ELF-1 (cell line): ENCODE measurements at regions not wholly inside any gene's neighbourhood (a gene's known extent, or its start where the extent isn't known, plus 50 kb on each side); places are given as distances from the start of the nearest gene placed in this dataset.

Experiments
- DNase-seq: peaks from one replicate; pipeline ENCODE4 v3.0.0-alpha.2; 2016; ENCODE audit warnings: low read depth, low spot score

DNA sequence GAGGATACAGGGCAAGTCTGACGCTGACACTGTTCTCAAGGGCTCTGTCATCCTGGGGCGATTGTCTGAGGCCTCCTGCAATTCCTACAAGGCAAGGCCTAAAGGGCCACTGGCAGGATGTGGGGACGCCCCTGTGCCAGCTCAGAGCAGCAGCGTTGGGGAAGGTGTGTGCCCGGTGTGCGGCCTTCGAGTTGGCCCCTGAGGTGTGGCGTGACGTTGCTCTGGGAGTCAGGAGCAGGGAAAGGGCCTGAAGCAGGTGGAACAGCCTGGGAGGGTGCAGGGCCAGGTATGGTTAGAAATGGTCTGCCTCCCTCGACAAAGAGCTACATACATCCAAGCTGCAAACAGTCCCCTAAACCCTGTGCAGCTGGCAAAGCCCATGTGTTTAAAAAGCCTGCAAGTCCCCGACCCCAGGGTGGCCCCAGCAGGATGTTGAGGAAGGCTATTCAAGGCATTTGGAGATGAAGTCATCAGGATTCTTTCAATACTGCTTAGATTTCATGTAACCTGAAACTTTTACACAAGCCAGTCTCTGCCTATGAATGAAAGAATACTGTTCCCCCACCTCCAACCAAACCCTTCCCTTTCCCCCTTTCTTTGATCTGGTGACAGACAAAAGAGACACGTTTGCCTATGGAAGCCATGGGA lies 142.5 kb upstream of the TNS3 start:
- peak; percentile 53 for DNase-seq

DNA sequence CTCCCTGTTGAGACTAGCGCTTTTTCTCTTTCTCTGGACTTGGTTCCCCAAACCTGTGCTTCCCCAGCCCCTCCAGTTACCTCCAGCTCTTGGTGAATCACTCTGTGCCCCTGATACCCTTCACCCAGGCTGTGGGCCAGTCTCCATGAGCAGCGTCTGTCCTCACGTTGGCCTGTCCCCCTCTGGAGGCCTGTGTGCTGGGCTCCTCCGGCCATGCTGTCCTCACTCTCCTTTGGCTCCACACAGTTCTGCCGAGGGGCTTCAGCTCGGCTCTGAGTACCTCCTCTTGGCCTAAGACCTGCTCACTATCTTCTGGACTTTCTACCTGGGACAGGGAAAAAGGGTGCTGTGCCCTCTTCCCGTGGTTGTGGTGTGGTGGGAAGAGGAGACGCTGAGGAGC lies 140.2 kb upstream of the TNS3 start:
- DNase-seq, result no peak

DNA sequence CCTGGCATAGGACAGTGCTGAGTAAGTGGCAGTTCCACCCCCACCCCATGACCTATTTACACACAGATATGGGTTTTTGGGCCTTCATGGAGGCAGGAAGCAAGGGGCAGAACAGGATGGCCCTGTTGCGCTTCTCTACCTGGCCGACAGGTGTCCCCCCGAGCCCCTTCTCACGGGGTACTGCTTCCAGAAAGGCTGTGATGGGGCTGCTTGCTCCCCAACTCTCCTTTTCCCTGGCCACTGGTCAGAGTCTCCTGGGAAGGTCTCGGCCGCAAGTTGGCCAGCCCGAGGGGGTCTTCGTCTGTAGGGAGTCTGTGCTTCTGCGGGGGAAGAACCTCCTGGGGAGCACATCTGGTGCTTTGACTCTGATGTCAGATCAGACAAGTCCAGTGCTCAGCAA lies 139.8 kb upstream of the TNS3 start:
- DNase-seq, result no peak

DNA sequence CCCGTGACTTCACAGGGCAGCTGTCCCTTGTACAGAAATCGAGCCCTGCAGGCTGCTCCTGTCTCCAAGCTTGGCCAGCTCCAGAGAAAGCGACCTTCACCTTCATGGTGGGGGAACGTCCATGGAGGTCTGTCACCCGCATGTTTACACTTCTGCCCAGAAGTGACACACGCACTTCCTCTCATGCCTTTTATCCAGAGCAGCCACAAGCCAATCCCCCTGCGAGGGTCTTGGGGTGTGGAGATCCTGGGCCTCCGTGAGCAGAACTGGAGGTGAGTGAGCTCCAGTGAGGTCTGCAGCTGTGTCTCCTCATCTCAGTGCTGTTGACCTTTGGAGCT lies 139.0 kb upstream of the TNS3 start:
- DNase-seq, result no peak

DNA sequence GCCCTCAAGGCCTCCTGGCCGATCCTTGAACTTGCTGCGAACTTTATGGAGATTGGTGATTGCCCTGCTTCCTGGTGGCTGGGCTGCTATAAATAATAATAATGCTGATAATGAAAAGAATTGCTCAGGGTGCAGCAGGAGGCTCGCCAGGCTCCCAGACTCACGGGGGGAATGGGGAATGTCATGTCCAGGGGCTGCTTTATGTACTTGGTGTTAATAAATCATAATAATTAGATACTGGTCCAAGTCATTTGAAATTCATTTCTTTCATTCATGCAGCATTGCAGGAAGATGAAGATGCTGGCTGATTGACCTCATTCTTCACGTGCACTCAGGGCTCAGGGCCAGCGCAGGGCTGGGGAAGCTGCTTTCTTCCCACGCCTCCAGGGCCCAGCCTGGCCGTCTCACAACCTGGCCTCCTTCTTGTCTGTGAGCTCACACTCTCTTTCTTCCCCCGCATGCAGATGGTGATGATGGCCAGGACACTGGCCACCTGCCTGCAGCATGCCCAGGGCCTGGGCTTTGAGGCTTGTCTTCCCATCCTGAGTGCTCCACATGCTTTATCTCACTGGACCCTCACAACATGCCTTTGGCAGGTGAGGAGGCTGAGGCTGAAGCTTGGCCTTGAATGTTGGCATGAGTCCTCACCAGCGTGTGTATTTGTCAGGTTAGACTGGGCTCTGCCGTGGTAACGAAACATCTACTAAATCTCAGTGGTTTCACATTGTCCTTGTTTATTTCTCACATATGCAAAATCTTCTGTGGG lies 138.4 kb upstream of the TNS3 start:
- DNase-seq, result no peak

DNA sequence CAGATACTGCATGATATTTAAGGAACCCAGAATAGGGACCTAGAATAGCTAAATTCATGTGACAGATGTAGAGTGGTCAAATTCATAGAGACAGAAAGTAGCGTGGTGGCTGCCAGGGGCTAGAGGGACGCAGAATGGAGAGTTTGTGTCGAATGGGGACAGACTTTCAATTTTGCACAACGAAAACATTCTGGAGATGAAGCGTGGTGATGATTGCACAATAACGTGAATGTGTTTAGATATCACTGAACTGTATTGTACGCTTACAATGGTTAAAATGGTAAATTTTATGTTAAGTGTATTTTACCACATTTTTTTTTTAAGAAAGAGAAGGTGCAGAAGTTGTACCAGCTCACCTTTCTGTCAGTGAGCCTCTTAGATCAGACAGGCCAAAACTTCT lies 137.8 kb upstream of the TNS3 start:
- no peak for DNase-seq

DNA sequence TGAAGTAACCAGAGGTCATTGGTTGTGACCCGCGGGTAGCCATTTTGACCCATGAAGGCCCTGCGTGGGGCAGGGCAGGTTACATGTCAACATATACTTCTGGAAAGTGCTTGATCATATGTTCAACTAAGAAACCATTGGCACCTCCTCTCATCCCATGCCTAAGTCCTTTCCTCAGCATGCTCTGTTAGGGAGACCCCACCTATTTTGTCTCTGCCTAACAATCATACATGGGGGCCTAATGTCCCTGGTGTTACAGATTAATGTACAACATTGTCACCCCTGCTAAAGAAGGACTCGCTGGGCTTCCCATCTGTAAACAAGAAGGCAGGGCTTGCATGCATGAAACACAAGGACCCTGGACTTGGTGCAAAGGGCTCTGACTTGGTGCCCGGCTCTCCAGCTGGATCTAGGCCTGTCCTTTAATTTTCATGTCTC lies 133.7 kb upstream of the TNS3 start:
- no peak for DNase-seq

DNA sequence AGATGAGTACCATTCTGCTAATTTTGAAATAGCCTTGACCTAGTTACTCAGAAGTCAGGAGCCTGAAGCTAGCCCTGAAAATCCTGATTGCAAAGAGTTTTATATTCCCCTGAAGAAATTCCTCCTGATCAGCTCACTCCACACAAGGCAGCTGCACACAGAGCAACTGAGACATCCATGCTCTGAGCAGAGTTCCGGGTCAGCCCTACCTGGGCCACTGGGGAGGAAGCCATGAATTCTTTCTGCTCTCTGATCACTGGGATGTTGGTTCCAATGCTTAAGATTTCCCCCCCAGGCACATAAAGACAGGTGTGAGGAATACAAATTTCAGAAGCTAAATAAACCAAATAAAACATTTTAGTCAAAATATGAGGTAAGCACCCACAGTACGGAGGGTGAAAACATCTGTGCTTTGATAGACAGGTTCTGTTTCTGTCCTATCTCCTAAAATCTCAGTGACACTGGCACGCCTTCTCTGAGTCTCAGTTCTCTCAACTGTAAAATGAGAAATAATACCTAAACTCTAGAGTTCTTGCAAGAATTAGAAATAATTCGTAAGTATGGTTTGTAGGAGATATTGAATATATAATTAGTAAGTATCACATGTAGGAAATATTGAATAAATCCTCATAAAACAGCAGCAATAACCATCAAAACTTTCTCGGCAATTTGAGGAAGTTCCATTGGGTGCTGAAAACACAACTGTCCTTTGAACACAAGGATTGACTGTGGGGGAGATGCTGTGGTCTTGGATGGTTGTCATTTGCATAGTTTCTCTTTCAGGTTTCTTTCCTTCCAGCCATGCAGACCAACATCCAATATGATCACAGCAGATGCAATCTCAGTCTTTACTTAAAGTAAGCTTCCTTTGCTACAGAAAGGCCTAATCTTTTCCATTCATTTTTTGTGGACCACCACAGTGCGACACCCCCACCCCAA lies 133.0 kb upstream of the TNS3 start:
- no peak for DNase-seq

DNA sequence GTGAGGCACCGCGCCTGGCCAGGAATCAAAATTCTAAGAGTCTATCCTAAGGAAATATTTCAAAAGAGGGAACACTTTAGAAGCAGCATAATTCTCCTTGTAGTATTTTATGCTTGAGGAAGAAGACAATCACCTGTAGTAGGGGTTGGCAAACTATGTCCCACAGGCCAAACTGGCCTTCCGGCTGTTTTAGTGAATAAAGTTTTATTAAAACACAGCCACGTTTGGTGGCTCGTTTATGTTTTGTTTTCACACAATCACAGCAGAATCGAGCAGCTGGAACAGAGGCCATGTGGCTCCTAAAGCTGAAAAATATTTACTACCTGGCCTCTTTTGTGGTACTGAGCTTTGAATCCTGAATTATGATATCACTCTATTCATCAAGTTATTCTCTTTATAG lies 131.7 kb upstream of the TNS3 start:
- no peak for DNase-seq

DNA sequence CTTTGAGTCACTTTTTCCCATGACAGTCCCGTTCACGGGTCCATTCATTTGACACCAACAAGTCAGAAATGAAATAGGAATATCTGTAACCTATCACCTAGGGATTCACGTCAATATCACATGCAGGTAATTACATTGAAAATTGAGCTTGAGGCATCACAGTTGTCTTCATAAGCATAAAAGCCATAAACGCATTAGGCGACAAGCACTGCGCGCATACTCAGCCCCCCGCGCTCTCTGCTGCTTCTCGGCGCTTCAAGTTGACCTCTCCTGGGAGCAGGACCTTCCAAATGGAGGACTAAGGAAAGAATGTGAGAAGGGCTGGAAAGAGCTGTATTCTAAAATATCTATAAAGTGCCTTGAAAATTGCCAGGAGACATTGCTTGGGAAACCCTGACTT lies 130.5 kb upstream of the TNS3 start:
- no peak for DNase-seq

DNA sequence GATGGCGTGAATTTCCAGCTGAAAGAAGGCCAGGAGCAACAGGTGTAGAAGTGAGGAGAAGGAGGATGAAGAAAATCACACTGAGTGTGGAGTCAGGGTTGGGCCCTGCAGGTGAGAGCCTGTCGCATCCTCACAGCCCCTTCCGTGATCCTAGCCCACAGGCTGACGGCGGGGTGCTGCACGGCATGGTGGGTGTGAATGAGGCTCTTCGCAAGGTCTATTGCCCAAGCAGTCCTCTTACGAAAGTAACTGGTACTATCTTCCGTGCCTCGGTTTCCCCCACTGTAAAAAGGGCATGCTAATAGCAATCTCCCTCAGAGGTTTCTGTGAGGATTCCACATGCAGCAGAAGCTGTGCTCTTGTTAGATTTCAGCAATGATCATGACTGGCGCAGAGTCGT lies 129.9 kb upstream of the TNS3 start:
- DNase-seq, result no peak

DNA sequence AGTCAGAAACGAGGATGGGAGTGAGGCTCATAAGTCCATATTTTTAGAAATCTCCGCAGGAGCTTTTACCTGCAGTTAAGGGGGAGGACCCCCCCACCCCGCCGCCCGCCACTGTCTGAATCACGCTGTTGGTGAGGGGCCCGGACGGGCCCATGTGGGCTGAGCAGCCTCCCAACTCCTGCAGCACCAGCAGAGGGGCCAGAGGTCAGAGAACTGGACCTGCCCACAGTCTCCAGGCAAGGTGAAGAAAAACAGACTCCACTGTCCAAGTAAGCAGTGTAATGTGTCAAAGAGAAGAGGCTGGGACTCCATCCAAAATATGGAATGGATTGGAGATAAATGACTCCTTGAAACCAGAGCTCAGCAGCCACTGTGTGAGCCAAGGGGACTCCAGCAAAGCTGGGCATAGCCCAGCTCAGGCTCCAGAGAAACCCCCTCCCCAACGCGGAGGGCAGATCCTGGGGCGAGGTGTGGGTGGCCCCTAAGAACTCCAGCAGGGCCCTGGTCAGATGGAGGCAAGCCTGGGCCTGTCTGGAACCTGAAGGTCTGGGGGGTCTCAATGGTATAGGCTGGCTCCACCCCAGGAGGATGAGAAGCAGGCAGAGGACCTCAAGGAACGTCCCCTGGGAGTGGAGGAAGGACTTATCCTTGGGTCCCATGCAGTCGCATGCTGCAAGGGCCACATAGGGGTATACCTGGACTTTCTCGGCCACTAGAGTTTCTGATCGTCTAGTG lies 128.5 kb upstream of the TNS3 start:
- no peak for DNase-seq

DNA sequence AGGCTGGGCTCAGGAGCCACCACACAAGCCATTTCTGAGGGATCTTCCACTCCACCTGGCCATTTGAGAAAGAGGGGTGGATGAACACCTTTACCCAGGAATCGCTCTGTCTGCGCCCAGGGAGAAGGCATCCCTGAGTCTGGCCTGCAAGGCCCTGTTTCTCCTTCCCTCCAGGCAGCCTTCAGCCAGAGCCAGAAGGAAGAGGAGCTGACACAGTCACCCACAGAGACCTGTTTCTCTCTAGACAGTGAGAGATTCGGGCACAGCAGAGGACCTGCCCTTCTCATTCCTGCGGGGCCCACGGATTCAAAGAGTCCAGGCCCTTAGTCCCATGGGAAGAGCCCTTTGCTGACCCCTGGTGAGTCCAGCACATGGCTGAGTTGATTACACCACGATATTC lies 127.5 kb upstream of the TNS3 start:
- no peak for DNase-seq

DNA sequence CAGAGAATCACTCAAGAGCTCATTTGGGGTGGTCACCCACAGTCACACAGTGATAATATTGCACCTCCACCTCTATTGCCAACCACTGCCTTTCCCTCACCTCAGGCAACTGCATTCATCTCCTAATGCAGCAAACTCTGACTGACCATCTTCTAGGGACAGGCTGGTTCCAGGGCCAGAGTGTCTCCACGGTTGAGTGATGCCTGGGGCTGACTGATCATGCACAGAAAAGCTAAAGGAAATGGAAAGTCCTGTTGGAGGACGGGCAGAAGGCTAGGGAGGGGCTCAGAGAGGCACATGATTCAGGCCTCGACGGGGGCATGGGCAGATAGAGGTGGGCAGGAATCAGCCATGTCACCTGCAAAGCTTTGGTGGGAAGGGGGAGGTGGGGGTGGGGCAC lies 127.1 kb upstream of the TNS3 start:
- no peak for DNase-seq

DNA sequence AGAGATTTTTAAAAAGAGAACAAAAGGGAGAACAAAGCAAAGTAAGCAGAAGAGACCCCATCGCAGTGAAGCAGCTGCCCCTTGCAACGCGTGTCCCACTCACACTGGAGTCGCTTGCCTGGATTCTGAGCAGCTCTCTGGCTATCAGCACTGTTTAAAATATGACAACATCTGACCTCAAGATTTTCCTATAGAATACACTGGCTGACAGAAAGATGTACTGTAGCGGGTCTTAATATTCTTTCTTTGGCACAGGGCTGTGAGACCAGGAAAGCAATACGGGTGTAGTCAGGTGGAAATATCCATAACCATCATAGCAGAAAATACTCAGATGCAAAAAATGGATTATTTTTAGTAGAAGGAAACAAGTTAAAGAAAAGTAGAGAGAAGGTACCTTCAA lies 125.7 kb upstream of the TNS3 start:
- no peak for DNase-seq

DNA sequence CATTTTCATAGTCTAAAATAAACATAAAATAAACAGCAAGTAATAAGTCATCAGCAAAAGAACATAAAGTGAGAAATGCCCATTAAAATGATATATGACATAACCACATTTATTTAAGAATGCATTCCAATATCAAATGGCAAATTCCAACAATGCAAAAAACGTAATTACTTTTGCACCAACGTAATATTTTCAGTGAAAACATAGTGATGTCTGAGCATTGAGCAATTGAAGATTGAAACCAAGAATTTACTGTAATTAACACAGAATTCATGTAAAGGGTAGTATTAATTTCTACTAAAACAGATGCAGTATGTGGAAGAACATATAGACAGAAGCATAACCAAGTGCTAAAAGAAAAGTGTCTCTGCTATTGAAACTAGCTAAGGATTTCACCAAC lies 123.0 kb upstream of the TNS3 start:
- DNase-seq, result no peak

DNA sequence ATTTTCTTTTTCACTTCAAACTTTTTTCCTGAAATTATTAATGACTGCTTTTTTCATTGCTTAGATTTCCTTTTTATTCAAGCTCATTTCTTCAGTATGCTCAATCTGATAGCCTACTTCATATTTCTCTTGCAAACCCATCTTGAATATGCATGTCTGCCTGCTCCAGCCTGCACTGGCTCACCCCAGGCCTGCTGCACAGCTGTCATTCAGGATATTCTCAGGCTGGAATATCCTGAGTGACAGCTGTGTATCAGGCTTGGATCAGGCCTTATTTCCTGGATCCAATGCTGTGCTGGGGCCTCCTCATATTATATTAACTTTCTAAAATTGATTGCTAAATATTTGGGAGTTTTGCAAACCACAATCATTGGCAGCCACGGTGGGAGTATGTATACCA lies 120.2 kb upstream of the TNS3 start:
- no peak for DNase-seq

DNA sequence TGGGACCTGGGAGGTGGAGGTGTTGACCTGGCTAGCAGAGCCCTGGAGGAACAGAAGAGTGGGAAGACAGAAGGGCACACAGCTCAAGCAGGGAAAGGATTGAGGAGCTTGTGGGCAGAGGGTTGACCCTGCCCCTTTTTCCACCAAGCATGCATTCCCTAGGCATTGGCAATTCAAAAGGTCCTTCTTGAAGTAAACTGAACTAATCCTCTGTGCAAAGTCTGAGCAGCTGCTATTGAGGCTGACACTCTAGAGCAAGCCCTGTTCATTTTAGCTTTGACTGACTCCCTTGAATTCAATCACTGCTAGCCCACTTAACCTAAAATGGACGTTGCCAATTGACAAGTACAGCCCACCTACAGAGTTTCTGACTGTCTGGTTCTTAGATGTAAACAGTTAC lies 116.5 kb upstream of the TNS3 start:
- no peak for DNase-seq

DNA sequence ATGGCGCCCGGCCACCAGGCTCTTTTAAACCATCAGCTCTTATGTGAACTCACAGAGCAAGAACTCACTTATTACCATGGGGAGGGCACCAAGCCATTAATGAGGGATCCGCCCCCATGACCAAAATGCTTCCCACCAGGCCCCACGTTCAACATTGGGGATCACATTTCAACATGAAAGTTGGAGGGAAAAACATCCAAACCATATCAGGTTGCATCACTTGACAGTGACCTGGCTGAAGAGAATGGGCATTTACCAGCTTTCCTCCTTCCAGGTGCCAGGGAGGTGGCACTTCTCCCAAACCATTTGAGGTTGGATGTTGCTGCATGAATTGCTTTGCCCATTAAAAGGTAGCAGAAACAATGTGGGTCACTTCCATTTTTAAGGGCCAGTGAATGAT lies 115.6 kb upstream of the TNS3 start:
- no peak for DNase-seq

DNA sequence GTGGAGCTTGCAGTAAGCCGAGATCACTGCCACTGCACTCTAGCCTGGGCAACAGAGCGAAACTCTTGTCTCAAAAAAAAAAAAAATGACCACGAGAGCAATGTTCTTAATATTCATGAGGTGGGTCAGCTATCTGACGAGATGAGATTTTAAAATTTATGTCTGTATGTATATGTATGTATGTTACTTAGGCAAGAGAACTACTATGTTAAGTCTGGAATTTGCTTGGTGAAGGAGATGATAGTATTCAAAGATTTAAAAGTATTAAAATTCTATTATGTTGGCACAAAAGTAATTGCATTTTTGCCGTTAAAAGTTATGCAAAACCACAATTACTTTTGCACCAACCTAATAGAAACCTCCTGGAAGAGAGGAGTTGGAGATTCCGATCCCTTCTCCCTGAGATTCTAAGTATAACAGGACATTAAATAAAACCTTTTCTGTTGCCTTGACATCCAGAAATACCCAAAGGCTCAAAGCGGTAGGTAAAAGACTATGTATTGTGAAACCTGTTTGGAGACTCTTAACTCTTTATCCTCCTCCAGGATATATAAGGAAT lies 114.3 kb upstream of the TNS3 start:
- DNase-seq, result no peak

DNA sequence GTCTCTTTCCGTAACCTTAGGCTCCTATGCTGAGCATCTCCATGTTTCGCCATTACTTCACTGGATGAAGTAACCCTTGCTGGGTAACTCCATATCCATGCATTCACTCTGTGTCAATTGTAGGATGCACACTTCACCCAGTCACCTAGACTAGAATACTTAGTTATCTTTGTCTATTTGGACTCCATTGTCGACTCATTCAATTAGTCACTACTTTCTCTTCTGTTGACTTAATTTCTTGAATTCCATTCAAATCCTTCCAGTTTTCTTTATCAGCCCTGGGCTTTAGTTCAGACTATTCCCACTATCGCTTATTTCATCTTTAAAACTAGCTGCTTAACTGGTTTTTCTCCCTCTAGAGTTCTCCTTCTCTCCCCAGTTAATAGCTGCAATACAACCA lies 111.3 kb upstream of the TNS3 start:
- DNase-seq, result no peak

DNA sequence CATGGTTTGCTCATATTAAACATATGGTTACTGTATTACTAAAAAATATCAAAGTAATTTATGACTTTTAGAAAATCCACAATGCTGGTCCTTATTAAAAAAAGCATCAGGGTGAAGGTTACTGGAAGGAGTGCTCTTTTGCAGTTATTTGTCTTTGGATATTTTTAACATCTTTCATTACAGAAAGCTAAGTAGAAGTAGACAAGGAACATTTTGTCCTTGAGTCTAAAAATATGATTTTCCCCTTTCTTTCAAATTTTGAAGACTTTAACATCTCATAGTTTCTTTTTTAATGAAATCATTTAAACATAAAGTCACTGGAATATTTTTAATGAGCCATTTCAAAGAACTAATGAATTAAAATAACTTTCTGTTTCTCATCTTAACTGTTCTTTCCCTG lies 110.1 kb upstream of the TNS3 start:
- no peak for DNase-seq
